ENCODE measurements at regions not wholly inside any gene's neighbourhood (a gene's known extent, or its start where the extent isn't known, plus 50 kb on each side); places are given as distances from the start of the nearest gene placed in this dataset.

GRCh38 chr6:134675110-134676054, 274.5 kb downstream of the ALDH8A1 start:
- 92% methylated on average over 10 of the region's 11 CpGs for WGBS
- H3K9ac ChIP-seq (ENCODE audit: low read length), result no peak overlapping the region
- H2AK5ac ChIP-seq (ENCODE audit: low read length, severe bottlenecking), result peak overlapping the region; percentile 98
- peak overlapping the region; percentile 100 for H3K27ac ChIP-seq (ENCODE audit: low read length, poor library complexity, severe bottlenecking)
- no peak overlapping the region for H3K18ac ChIP-seq (ENCODE audit: low read depth in 1 of 2, low read length in 2 of 2)
- H3K14ac ChIP-seq (ENCODE audit: low read length in 2 of 2), result no peak overlapping the region
- no peak overlapping the region for H2BK120ac ChIP-seq (ENCODE audit: low read depth, low read length)
- no peak overlapping the region for H4K8ac ChIP-seq (ENCODE audit: low read length)
- H3K4me3 ChIP-seq (ENCODE audit: insufficient read depth in 1 of 2, low read depth in 1 of 2, low read length in 2 of 2), result no peak overlapping the region
- no peak overlapping the region for H3K4ac ChIP-seq (ENCODE audit: low read depth in 1 of 2, low read length in 2 of 2)
- peaks cover 16% of the 10 kb centered on the region for H3K4me1 ChIP-seq (ENCODE audit: control insufficient read depth, insufficient read depth, low read depth, low read length)
- H3K4me2 ChIP-seq (ENCODE audit: low read length, poor library complexity, severe bottlenecking), result no peak overlapping the region
- H2BK12ac ChIP-seq (ENCODE audit: low read length in 2 of 2), result peak overlapping the region in 1 of 2 experiments; percentile 54
- no peak overlapping the region for H2AFZ ChIP-seq (ENCODE audit: low read depth, low read length)
- no peaks in the 10 kb centered on the region for H3K9me3 ChIP-seq (ENCODE audit: control insufficient read depth, low read length)
- H2BK5ac ChIP-seq (ENCODE audit: low read depth, low read length, poor library complexity, severe bottlenecking), result peak overlapping the region; percentile 5
- no peak for DNase-seq
- no peaks in the 10 kb centered on the region for H3K79me1 ChIP-seq (replicated peaks; ENCODE audit: low read length, poor library complexity, severe bottlenecking)
- no peaks in the 10 kb centered on the region for H3K27me3 ChIP-seq (ENCODE audit: control insufficient read depth in 1 of 2, insufficient read depth in 1 of 2, low read length in 2 of 2)
- H3K36me3 ChIP-seq (ENCODE audit: control insufficient read depth in 1 of 2, insufficient read depth in 2 of 2, low read depth in 1 of 2, low read length in 2 of 2), result no peaks in the 10 kb centered on the region
- H2BK15ac ChIP-seq (ENCODE audit: low read depth, poor library complexity, severe bottlenecking), result no peak overlapping the region
- no peak overlapping the region for H4K91ac ChIP-seq (ENCODE audit: low read length)
- no peak overlapping the region for H3K23ac ChIP-seq (ENCODE audit: low read length in 2 of 2)

- H3K4me2 ChIP-seq (ENCODE audit: low read length, poor library complexity, severe bottlenecking), result no peak overlapping the region
- peak overlapping the region in 1 of 2 experiments; percentile 18 for H3K4ac ChIP-seq (ENCODE audit: low read depth in 1 of 2, low read length in 2 of 2)
- H2AFZ ChIP-seq (ENCODE audit: low read depth, low read length), result no peak overlapping the region
- no peaks in the 10 kb centered on the region for H3K36me3 ChIP-seq (ENCODE audit: control insufficient read depth in 1 of 2, insufficient read depth in 2 of 2, low read depth in 1 of 2, low read length in 2 of 2)
- H2BK12ac ChIP-seq (ENCODE audit: low read length in 2 of 2), result peak overlapping the region in 1 of 2 experiments; percentile 77
- peak overlapping the region; percentile 55 for H3K27ac ChIP-seq (ENCODE audit: low read length, poor library complexity, severe bottlenecking)
- H3K4me3 ChIP-seq (ENCODE audit: insufficient read depth in 1 of 2, low read depth in 1 of 2, low read length in 2 of 2), result no peak overlapping the region
- no peaks in the 10 kb centered on the region for H3K27me3 ChIP-seq (ENCODE audit: control insufficient read depth in 1 of 2, insufficient read depth in 1 of 2, low read length in 2 of 2)
- no peak overlapping the region for H2BK5ac ChIP-seq (ENCODE audit: low read depth, low read length, poor library complexity, severe bottlenecking)
- no peak overlapping the region for H2BK120ac ChIP-seq (ENCODE audit: low read depth, low read length)
- H2BK15ac ChIP-seq (ENCODE audit: low read depth, poor library complexity, severe bottlenecking), result no peak overlapping the region
- no peak overlapping the region for H3K9ac ChIP-seq (ENCODE audit: low read length)
- no peak overlapping the region for H3K23ac ChIP-seq (ENCODE audit: low read length in 2 of 2)
- H2AK5ac ChIP-seq (ENCODE audit: low read length, severe bottlenecking), result peak overlapping the region; percentile 81
- DNase-seq, result no peak
- H3K4me1 ChIP-seq (ENCODE audit: control insufficient read depth, insufficient read depth, low read depth, low read length), result peaks cover 16% of the 10 kb centered on the region
- H3K18ac ChIP-seq (ENCODE audit: low read depth in 1 of 2, low read length in 2 of 2), result no peak overlapping the region
- no peaks in the 10 kb centered on the region for H3K9me3 ChIP-seq (ENCODE audit: control insufficient read depth, low read length)
- peak overlapping the region in 1 of 2 experiments; percentile 75 for H3K14ac ChIP-seq (ENCODE audit: low read length in 2 of 2)
- H4K8ac ChIP-seq (ENCODE audit: low read length), result no peak overlapping the region
- no peaks in the 10 kb centered on the region for H3K79me1 ChIP-seq (replicated peaks; ENCODE audit: low read length, poor library complexity, severe bottlenecking)
- no peak overlapping the region for H4K91ac ChIP-seq (ENCODE audit: low read length)
- 100% methylated on average over 1 of the region's 2 CpGs for WGBS
Observed at GRCh38 chr6:134674562-134674961, 275.3 kb downstream of the ALDH8A1 start.

GRCh38 chr6:134669485-134669884, 280.4 kb downstream of the ALDH8A1 start:
- Histone ChIP-seq H4K8ac (ENCODE audit: low read length) (no peak overlapping the region), H4K91ac (ENCODE audit: low read length) (no peak overlapping the region), H3K4me2 (ENCODE audit: low read length, poor library complexity, severe bottlenecking) (no peak overlapping the region), H3K4ac (ENCODE audit: low read depth in 1 of 2, low read length in 2 of 2) (no peak overlapping the region), H3K79me1 (replicated peaks; ENCODE audit: low read length, poor library complexity, severe bottlenecking) (no peaks in the 10 kb centered on the region), H2BK5ac (ENCODE audit: low read depth, low read length, poor library complexity, severe bottlenecking) (no peak overlapping the region), H2BK12ac (ENCODE audit: low read length in 2 of 2) (no peak overlapping the region), H3K18ac (ENCODE audit: low read depth in 1 of 2, low read length in 2 of 2) (no peak overlapping the region), H3K14ac (ENCODE audit: low read length in 2 of 2) (no peak overlapping the region), H3K9ac (ENCODE audit: low read length) (no peak overlapping the region), H3K9me3 (ENCODE audit: control insufficient read depth, low read length) (no peaks in the 10 kb centered on the region), H2BK15ac (ENCODE audit: low read depth, poor library complexity, severe bottlenecking) (no peak overlapping the region), H3K27me3 (ENCODE audit: control insufficient read depth in 1 of 2, insufficient read depth in 1 of 2, low read length in 2 of 2) (no peaks in the 10 kb centered on the region), H2AK5ac (ENCODE audit: low read length, severe bottlenecking) (no peak overlapping the region), H3K4me1 (ENCODE audit: control insufficient read depth, insufficient read depth, low read depth, low read length) (peaks cover 6% of the 10 kb centered on the region), H3K23ac (ENCODE audit: low read length in 2 of 2) (no peak overlapping the region), H3K27ac (ENCODE audit: low read length, poor library complexity, severe bottlenecking) (no peak overlapping the region), H2BK120ac (ENCODE audit: low read depth, low read length) (no peak overlapping the region), H2AFZ (ENCODE audit: low read depth, low read length) (no peak overlapping the region), H3K36me3 (ENCODE audit: control insufficient read depth in 1 of 2, insufficient read depth in 2 of 2, low read depth in 1 of 2, low read length in 2 of 2) (no peaks in the 10 kb centered on the region), H3K4me3 (ENCODE audit: insufficient read depth in 1 of 2, low read depth in 1 of 2, low read length in 2 of 2) (no peak overlapping the region)
- no peak for DNase-seq

- H3K4ac ChIP-seq (ENCODE audit: low read depth in 1 of 2, low read length in 2 of 2), result no peak overlapping the region
- no peak overlapping the region for H3K14ac ChIP-seq (ENCODE audit: low read length in 2 of 2)
- 100% methylated on average over 2 of the region's 2 CpGs for WGBS
- H2BK15ac ChIP-seq (ENCODE audit: low read depth, poor library complexity, severe bottlenecking), result no peak overlapping the region
- no peak overlapping the region for H3K27ac ChIP-seq (ENCODE audit: low read length, poor library complexity, severe bottlenecking)
- H3K27me3 ChIP-seq (ENCODE audit: control insufficient read depth in 1 of 2, insufficient read depth in 1 of 2, low read length in 2 of 2), result no peaks in the 10 kb centered on the region
- no peak overlapping the region for H2AK5ac ChIP-seq (ENCODE audit: low read length, severe bottlenecking)
- no peak overlapping the region for H3K4me2 ChIP-seq (ENCODE audit: low read length, poor library complexity, severe bottlenecking)
- no peak overlapping the region for H2BK5ac ChIP-seq (ENCODE audit: low read depth, low read length, poor library complexity, severe bottlenecking)
- no peak for DNase-seq
- no peaks in the 10 kb centered on the region for H3K9me3 ChIP-seq (ENCODE audit: control insufficient read depth, low read length)
- H3K4me1 ChIP-seq (ENCODE audit: control insufficient read depth, insufficient read depth, low read depth, low read length), result peaks cover 5% of the 10 kb centered on the region
- no peak overlapping the region for H3K23ac ChIP-seq (ENCODE audit: low read length in 2 of 2)
- no peak overlapping the region for H3K9ac ChIP-seq (ENCODE audit: low read length)
- H4K8ac ChIP-seq (ENCODE audit: low read length), result no peak overlapping the region
- H2BK120ac ChIP-seq (ENCODE audit: low read depth, low read length), result no peak overlapping the region
- no peak overlapping the region for H3K4me3 ChIP-seq (ENCODE audit: insufficient read depth in 1 of 2, low read depth in 1 of 2, low read length in 2 of 2)
- no peaks in the 10 kb centered on the region for H3K36me3 ChIP-seq (ENCODE audit: control insufficient read depth in 1 of 2, insufficient read depth in 2 of 2, low read depth in 1 of 2, low read length in 2 of 2)
- no peak overlapping the region for H2AFZ ChIP-seq (ENCODE audit: low read depth, low read length)
- H4K91ac ChIP-seq (ENCODE audit: low read length), result no peak overlapping the region
- no peak overlapping the region for H2BK12ac ChIP-seq (ENCODE audit: low read length in 2 of 2)
- H3K79me1 ChIP-seq (replicated peaks; ENCODE audit: low read length, poor library complexity, severe bottlenecking), result no peaks in the 10 kb centered on the region
- H3K18ac ChIP-seq (ENCODE audit: low read depth in 1 of 2, low read length in 2 of 2), result no peak overlapping the region
Observed at GRCh38 chr6:134667111-134667510, 282.8 kb downstream of the ALDH8A1 start.

Measured in mesenchymal stem cell (in vitro differentiated cells and primary cell).